PC-9 (cell line): ENCODE measurements at regions not wholly inside any gene's neighbourhood (a gene's known extent, or its start where the extent isn't known, plus 50 kb on each side); places are given as distances from the start of the nearest gene placed in this dataset.

Experiments
- BruUV-seq: library from RNA; stranded (reverse); fragments of 400-500 nt; replicated peaks from 2 replicates; lab custom pipeline; 2021; lab: Mats Ljungman, UMichigan
- CTCF ChIA-PET: fragments of 300-600 bp; sonication (Branson Sonifier 250); formaldehyde crosslinking; loops from one replicate; lab custom pipeline; 2022; ENCODE audit warnings: antibody characterized with exemption; lab: Charles Lee
- POLR2A ChIA-PET: fragments of 300-600 bp; sonication (Branson Sonifier 250); formaldehyde crosslinking; loops from one replicate; lab custom pipeline; 2022; ENCODE audit warnings: antibody characterized with exemption; ENCODE audit not compliant: unreplicated experiment; lab: Charles Lee
- DNase-seq, 2 experiments: peaks; one replicate each; pipeline versions ENCODE4 v3.0.0 to v3.0.0-alpha.2; 2015 to 2022; ENCODE audit warnings: mixed read lengths in 1 of 2
- H2AFZ ChIP-seq: fragments of 200-600 bp; sonication (generic); 2 replicates; pipeline ENCODE4 v1.8.1; 2017; ENCODE audit warnings: antibody characterized with exemption
- H3F3A ChIP-seq: fragments of 200-600 bp; sonication (generic); 2 replicates; pipeline ENCODE4 v1.8.1; 2017; ENCODE audit warnings: antibody characterized with exemption, mild to moderate bottlenecking, low read depth; ENCODE audit not compliant: insufficient read depth
- H3K27ac ChIP-seq: fragments of 200-600 bp; sonication (generic); 2 replicates; pipeline ENCODE4 v1.6.1; 2016; ENCODE audit warnings: mixed run types
- H3K27me3 ChIP-seq: fragments of 200-600 bp; sonication (generic); 2 replicates; pipeline ENCODE4 v1.6.1; 2016; ENCODE audit warnings: low read depth, mixed run types; ENCODE audit not compliant: insufficient read depth
- H3K36me3 ChIP-seq: fragments of 200-600 bp; sonication (generic); 2 replicates; pipeline ENCODE4 v1.6.1; 2016; ENCODE audit warnings: low read depth, mixed run types
- H3K4me1 ChIP-seq: fragments of 200-600 bp; sonication (generic); replicated peaks from 2 replicates; pipeline ENCODE4 v1.6.1; 2016; ENCODE audit warnings: mixed run types; ENCODE audit not compliant: insufficient read depth
- H3K4me2 ChIP-seq: fragments of 200-600 bp; sonication (generic); 2 replicates; pipeline ENCODE4 v1.6.1; 2017; ENCODE audit warnings: mixed run types
- H3K4me3 ChIP-seq: fragments of 200-600 bp; sonication (generic); 2 replicates; pipeline ENCODE4 v1.6.1; 2016; ENCODE audit warnings: mixed run types
- H3K79me2 ChIP-seq: fragments of 200-600 bp; sonication (generic); 2 replicates; pipeline ENCODE4 v1.6.1; 2017; ENCODE audit warnings: low read depth, mixed run types
- H3K9me2 ChIP-seq: fragments of 200-600 bp; sonication (generic); 2 replicates; pipeline ENCODE4 v1.8.1; 2017; ENCODE audit warnings: mild to moderate bottlenecking; ENCODE audit not compliant: insufficient read depth
- H3K9me3 ChIP-seq: fragments of 200-600 bp; sonication (generic); 2 replicates; pipeline ENCODE4 v1.8.1; 2016; ENCODE audit warnings: low read depth; ENCODE audit not compliant: insufficient read depth
- H4K20me1 ChIP-seq: fragments of 200-600 bp; sonication (generic); 2 replicates; pipeline ENCODE4 v1.8.1; 2017; ENCODE audit not compliant: insufficient read depth
- CTCF ChIP-seq: fragments of 200-600 bp; sonication (generic); conservative IDR thresholded peaks from 2 replicates; pipeline ENCODE4 v1.6.1; 2017; ENCODE audit warnings: mixed run types, antibody characterized with exemption, mild to moderate bottlenecking, moderate library complexity
- EZH2 ChIP-seq: fragments of 200-600 bp; sonication (generic); IDR thresholded peaks from 2 replicates; pipeline ENCODE4 v1.8.0; 2017; ENCODE audit warnings: antibody characterized with exemption, low read depth
- intact Hi-C: fragments of 100-400 bp; cut with micrococcal nuclease; formaldehyde crosslinking; loops from one replicate; pipeline ENCODE4 v1.10.0; 2022; ENCODE audit not compliant: unreplicated experiment

GRCh38 chr3:130250982-130251381 is 94.5 kb upstream of the COL6A5 start:
- H4K20me1 ChIP-seq: no peaks in the 10 kb centered on the region
- CTCF ChIA-PET: no interaction called here
- no peaks in the 10 kb centered on the region for H3K4me1 ChIP-seq
- H2AFZ ChIP-seq: no peak overlapping the region
- intact Hi-C loops: no loop called here
- no peak overlapping the region for H3K4me3 ChIP-seq
- no peaks in the 10 kb centered on the region for H3K36me3 ChIP-seq
- 0 out of 2 replicates have a peak, but pooled peaks cover 4% of the 10 kb centered on the region for H3K27me3 ChIP-seq
- H3K27ac ChIP-seq: no peak overlapping the region
- no peaks in the 10 kb centered on the region for H3K79me2 ChIP-seq
- no TSS peak for BruUV-seq
- H3K9me2 ChIP-seq: no peaks in the 10 kb centered on the region
- no peak overlapping the region for H3K4me2 ChIP-seq
- POLR2A ChIA-PET: no interaction called here
- no peaks in the 10 kb centered on the region for H3K9me3 ChIP-seq
- no peak for TF ChIP-seq EZH2
- TF ChIP-seq CTCF: no peak
- no peak for DNase-seq
- no peaks in the 10 kb centered on the region for H3F3A ChIP-seq

- H2AFZ ChIP-seq: no peak overlapping the region
- TF ChIP-seq EZH2: no peak
- TF ChIP-seq CTCF: no peak
- H3K4me1 ChIP-seq: no peaks in the 10 kb centered on the region
- H4K20me1 ChIP-seq: no peaks in the 10 kb centered on the region
- no peak overlapping the region for H3K27ac ChIP-seq
- no peaks in the 10 kb centered on the region for H3K79me2 ChIP-seq
- intact Hi-C loops: no loop called here
- DNase-seq: no peak
- no peaks in the 10 kb centered on the region for H3F3A ChIP-seq
- H3K4me3 ChIP-seq: no peak overlapping the region
- CTCF ChIA-PET: no interaction called here
- H3K27me3 ChIP-seq: peaks cover 17% of the 10 kb centered on the region
- POLR2A ChIA-PET: no interaction called here
- no TSS peak for BruUV-seq
- H3K36me3 ChIP-seq: no peaks in the 10 kb centered on the region
- H3K9me3 ChIP-seq: no peaks in the 10 kb centered on the region
- no peak overlapping the region for H3K4me2 ChIP-seq
- H3K9me2 ChIP-seq: no peaks in the 10 kb centered on the region
Observed at GRCh38 chr3:130255442-130255841, 90.0 kb upstream of the COL6A5 start.

- Histone ChIP-seq H4K20me1 (no peaks in the 10 kb centered on the region), H3K9me2 (no peaks in the 10 kb centered on the region), H3F3A (no peaks in the 10 kb centered on the region), H3K36me3 (no peaks in the 10 kb centered on the region), H3K4me3 (no peak overlapping the region), H3K27me3 (peaks cover 25% of the 10 kb centered on the region), H3K4me1 (no peaks in the 10 kb centered on the region), H3K27ac (no peak overlapping the region), H3K9me3 (no peaks in the 10 kb centered on the region), H2AFZ (no peak overlapping the region), H3K79me2 (no peaks in the 10 kb centered on the region), H3K4me2 (no peak overlapping the region)
- intact Hi-C loops: no loop called here
- DNase-seq: no peak
- no TSS peak for BruUV-seq
- TF ChIP-seq EZH2: no peak
- no peak for TF ChIP-seq CTCF
- ChIA-PET POLR2A (interaction anchor here (0.5 kb wide), 1 partner anchor 637 kb away, joined by 4 read pairs; the partner anchor contains the start of gene ATP2C1), CTCF (no interaction called here)
Observed at GRCh38 chr3:130256821-130257340, 88.6 kb upstream of the COL6A5 start.
